ENCODE measurements at regions not wholly inside any gene's neighbourhood (a gene's known extent, or its start where the extent isn't known, plus 50 kb on each side); places are given as distances from the start of the nearest gene placed in this dataset.
A peak's percentile ranks its signal among the peaks of the same experiment; 100 is the strongest.
"Not testable (repeated sequence)": the region's sequence is repeated elsewhere in the genome, so short reads cannot be mapped to it uniquely, and the experiment has no call there.

- peaks cover 0 to 4% (median under 1%) of the 10 kb centered on the region in 4 donors for H3K9me3 ChIP-seq
- H3K4me1 ChIP-seq = no peaks in the 10 kb centered on the region
- DNase-seq (peak in 1 of 2 donors; percentile 22), ATAC-seq (ENCODE audit: low FRiP score in 2 of 2) (no peak)
- no peaks in the 10 kb centered on the region for H3K27me3 ChIP-seq
- H3K36me3 ChIP-seq = no peaks in the 10 kb centered on the region
- no peak for TF ChIP-seq POLR2AphosphoS5 (IDR thresholded peaks at IDR 0.05)
- H3K4me3 ChIP-seq = no peak overlapping the region
- 81 to 82% methylated on average over 12 of the region's 12 CpGs for WGBS, 2 donors
- H3K27ac ChIP-seq = no peak overlapping the region
Measured at GRCh38 chr2:234702731-234703225, 205.9 kb upstream of the ARL4C start.

- Histone ChIP-seq H3K4me3 (no peak overlapping the region), H3K4me1 (no peaks in the 10 kb centered on the region), H3K27ac (no peak overlapping the region), H3K27me3 (no peaks in the 10 kb centered on the region), H3K36me3 (no peaks in the 10 kb centered on the region), H3K9me3 (peaks cover 0 to 14% (median 10%) of the 10 kb centered on the region in 4 donors)
- 87 to 89% methylated on average over 9 of the region's 9 CpGs for WGBS, 2 donors
- TF ChIP-seq EP300 (IDR thresholded peaks at IDR 0.05) (no peak), POLR2AphosphoS5 (IDR thresholded peaks at IDR 0.05) (no peak), POLR2A (IDR thresholded peaks at IDR 0.05) (no peak), CTCF (IDR thresholded peaks at IDR 0.05) (no peak)
- DNase-seq = no peak
- ATAC-seq (ENCODE audit: low FRiP score in 2 of 2) = no peak
Measured at GRCh38 chr2:234701841-234702240, 205.0 kb upstream of the ARL4C start.

GRCh38 chr2:234701421-234701820 is 204.5 kb upstream of the ARL4C start:
- Histone ChIP-seq H3K4me1 (no peaks in the 10 kb centered on the region), H3K9me3 (peaks cover 0 to 18% (median 11%) of the 10 kb centered on the region in 4 donors), H3K27me3 (no peaks in the 10 kb centered on the region), H3K27ac (no peak overlapping the region), H3K36me3 (no peaks in the 10 kb centered on the region), H3K4me3 (no peak overlapping the region)
- 89 to 90% methylated on average over 6 of the region's 6 CpGs for WGBS, 2 donors
- ATAC-seq (ENCODE audit: low FRiP score in 2 of 2) (no peak), DNase-seq (no peak)
- no peak for TF ChIP-seq CTCF (IDR thresholded peaks at IDR 0.05)
- TF ChIP-seq POLR2AphosphoS5 (IDR thresholded peaks at IDR 0.05) = no peak
- no peak for TF ChIP-seq POLR2A (IDR thresholded peaks at IDR 0.05)
- TF ChIP-seq EP300 (IDR thresholded peaks at IDR 0.05) = no peak

GRCh38 chr2:234699456-234699855 is 202.6 kb upstream of the ARL4C start:
- Histone ChIP-seq H3K4me3 (no peak overlapping the region), H3K27ac (no peak overlapping the region), H3K9me3 (peaks cover 0 to 19% (median 14%) of the 10 kb centered on the region in 4 donors), H3K27me3 (no peaks in the 10 kb centered on the region), H3K4me1 (no peaks in the 10 kb centered on the region), H3K36me3 (no peaks in the 10 kb centered on the region)
- ATAC-seq (ENCODE audit: low FRiP score in 2 of 2) (no peak), DNase-seq (no peak)
- WGBS, 2 donors = 85 to 100% methylated on average over 4 of the region's 4 CpGs
- TF ChIP-seq POLR2A (IDR thresholded peaks at IDR 0.05) = no peak
- no peak for TF ChIP-seq POLR2AphosphoS5 (IDR thresholded peaks at IDR 0.05)
- no peak for TF ChIP-seq EP300 (IDR thresholded peaks at IDR 0.05)
- TF ChIP-seq CTCF (IDR thresholded peaks at IDR 0.05) = no peak

GRCh38 chr2:234697300-234697876 is 200.5 kb upstream of the ARL4C start:
- not testable (repeated sequence) for H3K36me3 ChIP-seq; H3K27ac ChIP-seq; H3K27me3 ChIP-seq; H3K4me3 ChIP-seq; DNase-seq; ATAC-seq (ENCODE audit: low FRiP score in 2 of 2); H3K4me1 ChIP-seq
- H3K9me3 ChIP-seq = peaks cover 0 to 19% (median 14%) of the 10 kb centered on the region in 4 donors

GRCh38 chr2:234695981-234696380 is 199.1 kb upstream of the ARL4C start:
- no peak for TF ChIP-seq CTCF (IDR thresholded peaks at IDR 0.05)
- no peak for TF ChIP-seq EP300 (IDR thresholded peaks at IDR 0.05)
- TF ChIP-seq POLR2AphosphoS5 (IDR thresholded peaks at IDR 0.05) = no peak
- TF ChIP-seq POLR2A (IDR thresholded peaks at IDR 0.05) = no peak
- Histone ChIP-seq H3K4me1 (no peaks in the 10 kb centered on the region), H3K27ac (no peak overlapping the region), H3K36me3 (no peaks in the 10 kb centered on the region), H3K4me3 (no peak overlapping the region), H3K9me3 (peaks cover 0 to 19% (median 14%) of the 10 kb centered on the region in 4 donors), H3K27me3 (no peaks in the 10 kb centered on the region)
- WGBS, 2 donors = 82 to 91% methylated on average over 2 of the region's 2 CpGs
- DNase-seq = no peak
- no peak for ATAC-seq (ENCODE audit: low FRiP score in 2 of 2)
